GM23248 (cell line): ENCODE measurements at regions not wholly inside any gene's neighbourhood (a gene's known extent, or its start where the extent isn't known, plus 50 kb on each side); places are given as distances from the start of the nearest gene placed in this dataset.
A peak's percentile ranks its signal among the peaks of the same experiment; 100 is the strongest.

Source experiments
- DNase-seq: peaks from one replicate; pipeline ENCODE4 v3.0.0-alpha.2; 2015
- H2AFZ ChIP-seq: fragments of 200-600 bp; sonication (generic); 2 replicates; pipeline ENCODE4 v1.6.1; 2016; ENCODE audit warnings: antibody characterized with exemption
- H3F3A ChIP-seq: fragments of 200-600 bp; sonication (generic); 2 replicates; pipeline ENCODE4 v1.6.1; 2016; ENCODE audit warnings: mild to moderate bottlenecking, antibody characterized with exemption, mixed run types; ENCODE audit not compliant: insufficient read depth
- H3K27ac ChIP-seq: fragments of 200-600 bp; sonication (generic); 2 replicates; pipeline ENCODE4 v1.5.1; 2016; ENCODE audit warnings: mild to moderate bottlenecking
- H3K27me3 ChIP-seq: fragments of 200-600 bp; sonication (generic); replicated peaks from 2 replicates; pipeline ENCODE4 v1.6.1; 2016; ENCODE audit warnings: mild to moderate bottlenecking; ENCODE audit not compliant: insufficient read depth
- H3K36me3 ChIP-seq: fragments of 200-600 bp; sonication (generic); 2 replicates; pipeline ENCODE4 v1.6.1; 2016; ENCODE audit warnings: low read depth, mild to moderate bottlenecking
- H3K4me1 ChIP-seq: fragments of 200-600 bp; sonication (generic); 2 replicates; pipeline ENCODE4 v1.6.1; 2016; ENCODE audit warnings: mild to moderate bottlenecking; ENCODE audit not compliant: insufficient read depth
- H3K4me2 ChIP-seq: fragments of 200-600 bp; sonication (generic); one replicate; pipeline ENCODE4 v1.6.1; 2016; ENCODE audit warnings: mild to moderate bottlenecking; ENCODE audit not compliant: unreplicated experiment
- H3K4me3 ChIP-seq: fragments of 200-600 bp; sonication (generic); 2 replicates; pipeline ENCODE4 v1.5.1; 2016; ENCODE audit warnings: mild to moderate bottlenecking
- H3K79me2 ChIP-seq: fragments of 200-600 bp; sonication (generic); 2 replicates; pipeline ENCODE4 v1.6.1; 2016; ENCODE audit warnings: mild to moderate bottlenecking; ENCODE audit not compliant: insufficient read depth
- H3K9ac ChIP-seq: fragments of 200-600 bp; sonication (generic); 2 replicates; pipeline ENCODE4 v1.6.1; 2016; ENCODE audit warnings: mild to moderate bottlenecking
- H3K9me2 ChIP-seq: fragments of 200-600 bp; sonication (generic); 2 replicates; pipeline ENCODE4 v1.6.1; 2016; ENCODE audit warnings: mixed run types, mild to moderate bottlenecking, moderate library complexity; ENCODE audit not compliant: insufficient read depth
- H3K9me3 ChIP-seq: fragments of 200-600 bp; sonication (generic); one replicate; pipeline ENCODE4 v1.6.1; 2017; ENCODE audit warnings: low read depth
- H4K20me1 ChIP-seq: fragments of 200-600 bp; sonication (generic); 2 replicates; pipeline ENCODE4 v1.6.0; 2016; ENCODE audit not compliant: insufficient read depth
- EZH2 ChIP-seq: fragments of 200-600 bp; sonication (generic); IDR thresholded peaks from 2 replicates; pipeline ENCODE4 v1.6.1; 2018; ENCODE audit warnings: antibody characterized with exemption, mild to moderate bottlenecking; ENCODE audit not compliant: insufficient read depth, poor library complexity, severe bottlenecking
- EZH2phosphoT487 ChIP-seq: fragments of 200-600 bp; sonication (generic); IDR thresholded peaks from 2 replicates; pipeline ENCODE4 v1.6.1; 2018; ENCODE audit warnings: antibody characterized with exemption, moderate library complexity, mild to moderate bottlenecking, low read depth; ENCODE audit not compliant: insufficient read depth
- WGBS, 2 experiments: methylation state at CpG; one replicate each; pipeline ENCODE4 v1.1.6; 2015 to 2017; ENCODE audit warnings: low lambda C conversion rate in 2 of 2, low coverage in 1 of 2; ENCODE audit errors: missing lambda C conversion rate in 2 of 2; 5-methylcytosine and 5-hydroxymethylcytosine counted together
- in situ Hi-C: fragments of 300-500 bp; cut with MboI; formaldehyde crosslinking; loops from 2 replicates; pipeline ENCODE4 v1.15.0; 2020

DNA sequence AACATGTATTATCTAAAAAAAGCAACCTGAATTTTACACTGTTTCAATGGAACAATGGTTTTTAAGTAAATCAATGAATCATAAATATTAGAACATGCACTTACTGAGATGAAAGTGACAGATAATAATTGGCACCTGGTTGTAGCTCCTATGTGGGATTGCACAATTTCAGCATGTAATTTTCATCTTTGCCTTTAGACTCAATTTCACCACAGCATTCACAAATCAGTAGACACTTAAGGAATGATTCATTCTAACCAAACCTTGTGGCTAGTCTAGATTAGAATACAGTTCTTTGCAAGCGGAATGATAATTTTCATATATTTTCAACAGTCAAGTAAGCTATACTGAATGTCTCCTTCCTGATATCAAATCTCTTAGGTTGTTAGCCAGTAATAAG lies 853.4 kb downstream of the KCNT2 start:
- WGBS, 2 experiments: 76 to 78% methylated on average over 1 of the region's 1 CpG
- in situ Hi-C loops: no loop called here
- peak; percentile 26 for DNase-seq
- Histone ChIP-seq H4K20me1 (no peaks in the 10 kb centered on the region), H3K79me2 (no peaks in the 10 kb centered on the region), H3K36me3 (no peaks in the 10 kb centered on the region), H3K27ac (no peak overlapping the region), H3K9me3 (no peaks in the 10 kb centered on the region), H3K4me2 (no peak overlapping the region), H3K4me3 (no peak overlapping the region), H3F3A (no peaks in the 10 kb centered on the region), H3K9ac (no peak overlapping the region), H3K9me2 (no peaks in the 10 kb centered on the region; the same call in 1 of the 2 replicates), H3K27me3 (no peaks in the 10 kb centered on the region), H3K4me1 (no peaks in the 10 kb centered on the region), H2AFZ (no peak overlapping the region)
- TF ChIP-seq EZH2 (no peak), EZH2phosphoT487 (no peak)

DNA sequence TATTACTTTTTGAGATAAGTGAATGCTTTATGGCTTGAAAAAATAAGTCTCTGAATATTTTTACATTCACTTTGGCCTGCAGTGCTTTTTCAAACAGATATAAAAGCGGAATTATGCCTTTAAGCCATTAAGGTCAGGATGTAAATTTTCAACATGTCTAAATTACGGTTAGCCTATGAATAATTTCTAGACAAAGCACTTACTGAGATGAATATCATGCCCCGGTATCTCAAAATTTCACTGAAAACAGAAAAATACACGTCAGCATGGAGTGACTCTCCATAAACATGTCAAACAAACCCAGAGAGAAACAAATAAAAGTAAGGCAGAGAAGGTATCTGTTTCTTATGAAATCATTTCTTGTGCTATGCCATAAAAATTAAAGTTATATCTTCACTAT lies 853.9 kb downstream of the KCNT2 start:
- no peak overlapping the region for H2AFZ ChIP-seq
- no peaks in the 10 kb centered on the region for H3K79me2 ChIP-seq
- TF ChIP-seq EZH2phosphoT487 (no peak), EZH2 (no peak)
- H3F3A ChIP-seq: no peaks in the 10 kb centered on the region
- WGBS, 2 experiments: 68 to 75% methylated on average over 4 of the region's 4 CpGs
- no peak overlapping the region for H3K9ac ChIP-seq
- H3K9me2 ChIP-seq: no peaks in the 10 kb centered on the region; the same call in 1 of the 2 replicates
- H3K9me3 ChIP-seq: no peaks in the 10 kb centered on the region
- H3K27ac ChIP-seq: no peak overlapping the region
- in situ Hi-C loops: no loop called here
- no peak overlapping the region for H3K4me2 ChIP-seq
- H3K27me3 ChIP-seq: no peaks in the 10 kb centered on the region
- H3K4me3 ChIP-seq: no peak overlapping the region
- H4K20me1 ChIP-seq: no peaks in the 10 kb centered on the region
- DNase-seq: no peak
- H3K36me3 ChIP-seq: no peaks in the 10 kb centered on the region
- no peaks in the 10 kb centered on the region for H3K4me1 ChIP-seq

DNA sequence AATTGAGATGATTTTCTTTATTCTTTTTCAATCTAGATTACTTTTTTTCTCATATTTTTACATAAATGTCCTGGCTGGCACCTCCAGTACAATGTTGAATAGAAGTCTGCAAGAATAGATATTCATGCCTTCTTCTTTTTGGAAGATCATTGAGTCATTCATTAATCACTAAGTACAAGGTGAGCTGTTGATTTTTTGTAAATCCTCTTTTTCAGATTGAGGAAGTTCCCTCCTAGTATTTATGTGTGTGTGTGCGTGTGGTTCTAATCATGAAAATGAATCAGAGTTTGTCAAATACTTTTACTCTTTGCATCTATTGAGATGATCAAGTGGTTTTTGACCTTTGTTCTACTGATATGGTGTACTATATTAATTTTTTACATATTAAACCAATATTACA lies 859.3 kb downstream of the KCNT2 start:
- H3K9ac ChIP-seq: no peak overlapping the region
- no peaks in the 10 kb centered on the region for H3K36me3 ChIP-seq
- no peaks in the 10 kb centered on the region; the same call in 1 of the 2 replicates for H3K9me2 ChIP-seq
- TF ChIP-seq EZH2 (no peak), EZH2phosphoT487 (no peak)
- no peak for DNase-seq
- H3K27ac ChIP-seq: no peak overlapping the region
- H2AFZ ChIP-seq: no peak overlapping the region
- in situ Hi-C loops: no loop called here
- no peak overlapping the region for H3K4me2 ChIP-seq
- H3K79me2 ChIP-seq: no peaks in the 10 kb centered on the region
- H3K27me3 ChIP-seq: no peaks in the 10 kb centered on the region
- no peaks in the 10 kb centered on the region for H3F3A ChIP-seq
- WGBS, 2 experiments: 85 to 91% methylated on average over 1 of the region's 1 CpG
- no peaks in the 10 kb centered on the region for H3K4me1 ChIP-seq
- no peak overlapping the region for H3K4me3 ChIP-seq
- H3K9me3 ChIP-seq: no peaks in the 10 kb centered on the region
- no peaks in the 10 kb centered on the region for H4K20me1 ChIP-seq

DNA sequence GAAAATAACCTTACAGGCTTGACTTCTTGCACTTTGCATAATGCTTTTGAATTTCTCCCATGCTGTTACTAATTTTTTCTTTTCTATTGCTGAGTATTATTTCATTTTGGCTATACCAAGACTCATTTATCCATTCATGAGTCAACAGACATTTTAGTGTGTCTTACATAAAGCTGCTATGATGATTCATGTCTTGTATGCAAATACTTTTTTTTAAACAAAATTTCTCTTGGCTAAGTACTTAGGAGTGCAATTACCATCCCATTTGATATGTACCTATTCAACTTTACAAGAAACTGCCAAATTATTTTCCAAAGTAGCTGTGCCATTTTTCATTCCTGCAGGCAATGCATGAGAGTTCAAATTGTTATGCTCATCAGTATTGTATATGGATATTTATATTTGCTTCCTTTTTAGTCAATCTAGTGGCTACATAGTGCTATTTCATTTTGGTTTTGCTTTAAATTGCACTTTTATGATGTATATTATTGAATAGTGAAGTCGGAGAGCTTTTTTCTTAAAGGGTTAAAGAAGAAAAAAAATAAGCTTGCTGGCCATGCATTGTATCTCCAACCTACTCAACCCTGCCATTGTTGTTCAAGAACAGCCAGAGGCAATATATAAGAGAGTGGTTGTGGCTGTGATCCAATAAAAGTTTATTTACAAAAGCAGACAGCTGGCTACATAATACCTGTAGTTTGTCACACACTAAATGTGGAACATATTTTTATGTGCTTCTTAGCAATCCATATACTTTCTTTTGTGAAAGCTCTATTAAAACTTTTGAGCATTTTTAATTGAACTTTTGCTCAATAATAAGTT lies 862.8 kb downstream of the KCNT2 start:
- in situ Hi-C loops: no loop called here
- no peak overlapping the region for H3K27ac ChIP-seq
- WGBS, 2 experiments: 83 to 100% methylated on average over 1 of the region's 1 CpG

More for the DNA sequence above, 862.8 kb downstream of the KCNT2 start:
- Histone ChIP-seq H3K27me3 (no peaks in the 10 kb centered on the region), H3K9me3 (no peaks in the 10 kb centered on the region), H3F3A (peaks cover 3% of the 10 kb centered on the region; the same call in 1 of the 2 replicates), H3K9me2 (no peaks in the 10 kb centered on the region; the same call in 1 of the 2 replicates), H3K4me2 (no peak overlapping the region), H3K79me2 (no peaks in the 10 kb centered on the region), H3K4me1 (peaks cover 13% of the 10 kb centered on the region), H2AFZ (no peak overlapping the region), H3K9ac (no peak overlapping the region), H4K20me1 (no peaks in the 10 kb centered on the region), H3K4me3 (no peak overlapping the region), H3K36me3 (no peaks in the 10 kb centered on the region)
- TF ChIP-seq EZH2 (no peak), EZH2phosphoT487 (no peak)
- DNase-seq: peak; percentile 50
